Tibial nerve (tissue), 3 donors: ENCODE measurements at regions not wholly inside any gene's neighbourhood (a gene's known extent, or its start where the extent isn't known, plus 50 kb on each side); places are given as distances from the start of the nearest gene placed in this dataset.

Source experiments
- CTCF ChIP-seq, 5 experiments: fragments of 200-600 bp in 3 of 5; fragments of 450-650 bp in 2 of 5; sonication (generic) in 3 of 5; IDR thresholded peaks; one replicate each; pipeline ENCODE4 v1.5.1; 2016 to 2019; ENCODE audit warnings: antibody characterized with exemption in 5 of 5, mild to moderate bottlenecking in 3 of 5, moderate library complexity in 2 of 5
- POLR2A ChIP-seq, 2 donors: fragments of 450-650 bp; IDR thresholded peaks; one replicate each; pipeline ENCODE4 v1.6.1; 2017; ENCODE audit warnings: antibody characterized with exemption in 2 of 2, mild to moderate bottlenecking in 2 of 2, moderate library complexity in 2 of 2

GRCh38 chr5:155936520-155937406, 390.2 kb upstream of the SGCD start:
- TF ChIP-seq CTCF (IDR thresholded peaks at IDR 0.05) (no peak), POLR2A (IDR thresholded peaks at IDR 0.05) (no peak)
